T-helper 2 cell treated with Interferon-gamma antibody and Interleukin-4, amounts not matched to agents 5 μg/mL and 100 μg/mL, for 36 hours (primary cell): ENCODE measurements at regions not wholly inside any gene's neighbourhood (a gene's known extent, or its start where the extent isn't known, plus 50 kb on each side); places are given as distances from the start of the nearest gene placed in this dataset.
A peak's percentile ranks its signal among the peaks of the same experiment; 100 is the strongest.
"Not testable (repeated sequence)": the region's sequence is repeated elsewhere in the genome, so short reads cannot be mapped to it uniquely, and the experiment has no call there.

Experiments
- DNase-seq: peaks from one replicate; pipeline ENCODE4 v3.0.0; 2021; ENCODE audit warnings: low spot score
- H3K27ac Mint-ChIP-seq: one replicate; pipeline ENCODE4 v1.8.0; 2021; ENCODE audit warnings: mild to moderate bottlenecking, mixed read lengths
- H3K27me3 Mint-ChIP-seq: one replicate; pipeline ENCODE4 v1.8.0; 2021; ENCODE audit warnings: low read depth, mixed read lengths
- H3K36me3 Mint-ChIP-seq: one replicate; pipeline ENCODE4 v1.8.0; 2021; ENCODE audit warnings: low read depth, mixed read lengths
- H3K4me1 Mint-ChIP-seq: one replicate; pipeline ENCODE4 v1.8.0; 2021; ENCODE audit warnings: low read depth, mixed read lengths
- H3K4me3 Mint-ChIP-seq: one replicate; pipeline ENCODE4 v1.8.0; 2022; ENCODE audit warnings: mild to moderate bottlenecking, moderate library complexity, mixed read lengths
- H3K9me3 Mint-ChIP-seq: one replicate; pipeline ENCODE4 v1.8.0; 2021; ENCODE audit warnings: mixed read lengths

DNA sequence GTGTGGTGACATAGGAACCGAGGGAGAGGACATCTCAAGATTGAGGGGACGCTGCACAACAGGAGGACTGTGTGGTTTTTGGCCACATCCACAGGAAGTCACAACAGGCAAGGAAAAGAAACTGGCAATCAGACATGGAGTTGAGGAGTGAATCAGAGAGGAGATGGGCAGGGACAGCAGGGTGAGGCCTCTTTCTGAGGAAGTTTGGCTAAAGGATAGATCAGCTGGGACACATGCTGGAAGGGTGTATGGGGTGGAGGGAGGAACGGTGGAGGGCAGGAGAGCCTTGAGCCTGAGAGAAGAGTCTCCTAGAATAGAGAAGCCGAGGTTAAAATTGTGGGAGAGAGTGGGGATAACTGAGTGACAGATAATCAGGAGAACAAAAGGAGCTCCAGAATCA is 75.1 kb upstream of the CIDEA start:
- not testable (repeated sequence) for DNase-seq, H3K4me1 Mint-ChIP-seq, H3K36me3 Mint-ChIP-seq, H3K4me3 Mint-ChIP-seq, H3K27ac Mint-ChIP-seq, H3K27me3 Mint-ChIP-seq, H3K9me3 Mint-ChIP-seq

DNA sequence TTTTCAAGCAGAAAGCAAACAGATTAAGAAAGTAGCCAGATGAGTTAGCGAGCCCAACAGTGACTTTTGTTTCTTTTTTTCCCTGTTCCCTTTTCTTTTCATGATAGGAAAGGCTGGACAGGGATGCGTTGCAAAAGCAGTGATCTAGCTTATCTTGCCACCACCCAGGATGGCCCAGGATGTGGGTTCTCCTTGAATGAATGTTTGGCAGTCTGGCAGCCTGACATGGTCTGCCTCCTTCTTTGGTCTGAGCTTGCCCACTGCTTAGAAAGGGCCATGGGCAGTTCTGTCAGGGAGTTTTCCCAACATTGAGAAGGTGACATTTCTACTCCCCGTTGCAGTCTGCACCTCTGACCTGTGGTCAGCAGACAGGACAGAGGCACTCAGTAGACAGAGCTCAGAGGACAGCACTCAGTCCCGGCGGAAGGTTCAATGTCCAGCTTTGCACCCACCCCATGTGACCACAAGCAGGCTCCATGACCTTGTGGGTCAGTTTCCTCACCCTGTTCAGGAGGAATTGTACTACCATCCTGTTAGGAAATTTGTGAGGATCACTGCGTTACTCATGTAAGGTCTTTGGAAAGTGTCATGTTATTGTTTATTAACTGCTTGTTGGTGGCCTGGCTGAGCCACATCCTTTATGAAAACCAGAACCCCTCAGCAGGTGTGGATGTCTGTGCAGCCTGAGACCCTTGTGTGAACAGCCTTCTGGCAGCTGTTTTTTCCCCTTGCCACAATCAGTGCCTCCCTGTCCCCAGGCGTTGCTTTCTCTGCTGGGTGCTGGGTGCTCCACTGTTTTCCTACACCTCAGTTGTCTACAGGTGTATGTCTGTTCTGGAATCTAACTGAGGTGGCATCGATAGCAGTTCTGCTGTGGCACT is 74.2 kb upstream of the CIDEA start:
- DNase-seq, H3K4me3 Mint-ChIP-seq, H3K4me1 Mint-ChIP-seq, H3K27ac Mint-ChIP-seq, H3K9me3 Mint-ChIP-seq, H3K36me3 Mint-ChIP-seq, H3K27me3 Mint-ChIP-seq: not testable (repeated sequence)

DNA sequence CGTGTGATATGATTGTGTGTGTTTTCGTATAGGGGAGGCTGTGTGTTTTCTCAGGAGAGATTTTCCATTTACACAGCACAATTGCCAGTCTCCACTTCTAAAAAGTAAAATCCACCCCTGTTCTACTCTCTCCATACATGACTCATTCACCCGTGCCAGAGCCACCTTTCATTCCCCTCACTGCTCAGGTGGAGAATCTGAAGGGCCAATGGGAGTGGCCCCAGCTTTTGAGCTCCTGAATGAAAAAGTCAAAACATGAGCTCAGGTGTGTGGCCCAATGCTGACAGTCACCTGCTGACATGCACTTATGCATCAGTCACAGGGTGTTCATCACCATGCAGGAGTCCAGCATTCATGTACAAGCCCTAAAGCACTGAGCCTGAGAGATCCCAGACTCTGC is 55.4 kb upstream of the CIDEA start:
- H3K9me3 Mint-ChIP-seq, H3K27me3 Mint-ChIP-seq, H3K4me3 Mint-ChIP-seq, DNase-seq, H3K27ac Mint-ChIP-seq, H3K4me1 Mint-ChIP-seq, H3K36me3 Mint-ChIP-seq: not testable (repeated sequence)

GRCh38 chr18:12200186-12200585 is 54.0 kb upstream of the CIDEA start:
- not testable (repeated sequence) for H3K4me1 Mint-ChIP-seq, H3K36me3 Mint-ChIP-seq, H3K27ac Mint-ChIP-seq, H3K9me3 Mint-ChIP-seq, H3K4me3 Mint-ChIP-seq, H3K27me3 Mint-ChIP-seq
- peak; percentile 21 for DNase-seq
